OCI-LY7 (cell line): ENCODE measurements at regions not wholly inside any gene's neighbourhood (a gene's known extent, or its start where the extent isn't known, plus 50 kb on each side); places are given as distances from the start of the nearest gene placed in this dataset.

Source experiments
- EZH2phosphoT487 ChIP-seq: fragments of 200-600 bp; sonication (generic); IDR thresholded peaks from 2 replicates; pipeline ENCODE4 v1.6.1; 2018; ENCODE audit warnings: low read depth, borderline replicate concordance, mild to moderate bottlenecking, mixed run types, antibody characterized with exemption, low read length, moderate library complexity, mixed read lengths
- TF ChIP-seq, protein P1 (sequence below): fragments of 200-600 bp; sonication (generic); conservative IDR thresholded peaks from 2 replicates; pipeline ENCODE4 v1.5.1; 2014; ENCODE audit warnings: mild to moderate bottlenecking, antibody characterized with exemption, low read length, moderate library complexity, mixed read lengths

DNA sequence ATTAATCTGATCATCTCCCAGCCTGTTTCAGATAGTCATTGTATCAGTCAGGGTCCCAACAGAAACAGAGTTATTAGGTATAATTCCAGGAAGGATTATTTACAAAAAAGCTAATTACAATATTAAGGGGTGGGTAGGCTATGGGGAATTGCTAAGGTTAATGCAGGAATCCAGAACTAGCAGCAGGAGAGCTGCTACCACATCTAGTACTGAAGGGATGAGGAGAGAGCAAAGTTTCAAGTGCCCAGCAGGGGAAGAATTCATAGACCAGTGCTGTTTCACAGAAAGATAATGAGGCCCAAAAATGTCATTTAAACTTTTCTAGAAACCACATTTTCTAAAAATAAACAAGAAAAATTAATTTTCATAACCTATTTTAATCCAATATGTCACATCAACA, 284.2 kb downstream of the HACE1 start:
- TF ChIP-seq, protein P1, sequence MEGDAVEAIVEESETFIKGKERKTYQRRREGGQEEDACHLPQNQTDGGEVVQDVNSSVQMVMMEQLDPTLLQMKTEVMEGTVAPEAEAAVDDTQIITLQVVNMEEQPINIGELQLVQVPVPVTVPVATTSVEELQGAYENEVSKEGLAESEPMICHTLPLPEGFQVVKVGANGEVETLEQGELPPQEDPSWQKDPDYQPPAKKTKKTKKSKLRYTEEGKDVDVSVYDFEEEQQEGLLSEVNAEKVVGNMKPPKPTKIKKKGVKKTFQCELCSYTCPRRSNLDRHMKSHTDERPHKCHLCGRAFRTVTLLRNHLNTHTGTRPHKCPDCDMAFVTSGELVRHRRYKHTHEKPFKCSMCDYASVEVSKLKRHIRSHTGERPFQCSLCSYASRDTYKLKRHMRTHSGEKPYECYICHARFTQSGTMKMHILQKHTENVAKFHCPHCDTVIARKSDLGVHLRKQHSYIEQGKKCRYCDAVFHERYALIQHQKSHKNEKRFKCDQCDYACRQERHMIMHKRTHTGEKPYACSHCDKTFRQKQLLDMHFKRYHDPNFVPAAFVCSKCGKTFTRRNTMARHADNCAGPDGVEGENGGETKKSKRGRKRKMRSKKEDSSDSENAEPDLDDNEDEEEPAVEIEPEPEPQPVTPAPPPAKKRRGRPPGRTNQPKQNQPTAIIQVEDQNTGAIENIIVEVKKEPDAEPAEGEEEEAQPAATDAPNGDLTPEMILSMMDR, result no peak
- TF ChIP-seq EZH2phosphoT487, result no peak
